Sigmoid colon (tissue), 4 donors: ENCODE measurements at regions not wholly inside any gene's neighbourhood (a gene's known extent, or its start where the extent isn't known, plus 50 kb on each side); places are given as distances from the start of the nearest gene placed in this dataset.

ENCODE experiments used
- EP300 ChIP-seq, 4 donors: sonication (generic); formaldehyde crosslinking; IDR thresholded peaks; one replicate each; pipeline ENCODE4 v1.6.1; 2017; ENCODE audit warnings: antibody characterized with exemption in 4 of 4
- POLR2A ChIP-seq, 2 donors: fragments of 450-650 bp; IDR thresholded peaks; one replicate each; pipeline ENCODE4 v1.6.1; 2016; ENCODE audit warnings: antibody characterized with exemption in 2 of 2, mild to moderate bottlenecking in 2 of 2, moderate library complexity in 2 of 2
- TF ChIP-seq, protein P1 (sequence below), 4 experiments: fragments of 450-650 bp in 3 of 4; fragments of 200-600 bp in 1 of 4; IDR thresholded peaks; one replicate each; pipeline ENCODE4 v1.5.1; 2016 to 2019; ENCODE audit warnings: antibody characterized with exemption in 4 of 4, mild to moderate bottlenecking in 3 of 4, moderate library complexity in 2 of 4

DNA sequence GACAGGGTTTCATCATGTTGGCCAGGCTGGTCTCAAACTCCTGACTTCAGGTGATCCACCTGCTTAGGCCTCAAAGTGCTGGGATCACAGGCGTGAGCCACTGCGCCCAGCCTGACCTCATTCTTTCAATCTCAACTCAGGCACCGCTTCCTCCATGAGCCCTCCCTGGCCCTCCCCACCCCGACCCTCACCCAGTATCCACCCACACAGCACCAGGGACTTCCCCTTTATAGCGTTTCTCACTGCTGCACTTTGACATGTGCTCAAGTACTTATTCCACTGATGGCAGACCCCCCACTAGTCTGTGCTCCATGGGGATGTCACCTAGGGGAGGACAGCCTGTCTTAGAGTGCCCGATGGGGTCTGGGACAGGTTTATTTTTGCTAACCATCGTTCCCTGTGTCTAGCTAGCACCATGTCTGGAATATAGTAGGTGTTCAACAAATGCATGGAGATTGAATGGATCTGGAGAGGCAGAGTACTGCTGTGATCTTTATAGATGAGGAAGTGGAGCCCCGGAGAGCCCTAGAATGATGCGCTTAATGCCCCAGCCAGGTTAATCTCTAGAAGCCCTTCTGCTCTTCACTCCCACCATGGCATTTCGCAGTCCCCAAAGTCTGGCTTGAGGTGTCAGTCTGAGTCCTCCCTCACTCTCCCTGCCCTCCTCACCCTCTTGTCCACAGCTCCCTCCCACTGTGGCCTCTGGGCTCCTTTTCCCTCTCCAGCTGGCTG is 258.8 kb downstream of the RPS24 start:
- TF ChIP-seq, protein P1, sequence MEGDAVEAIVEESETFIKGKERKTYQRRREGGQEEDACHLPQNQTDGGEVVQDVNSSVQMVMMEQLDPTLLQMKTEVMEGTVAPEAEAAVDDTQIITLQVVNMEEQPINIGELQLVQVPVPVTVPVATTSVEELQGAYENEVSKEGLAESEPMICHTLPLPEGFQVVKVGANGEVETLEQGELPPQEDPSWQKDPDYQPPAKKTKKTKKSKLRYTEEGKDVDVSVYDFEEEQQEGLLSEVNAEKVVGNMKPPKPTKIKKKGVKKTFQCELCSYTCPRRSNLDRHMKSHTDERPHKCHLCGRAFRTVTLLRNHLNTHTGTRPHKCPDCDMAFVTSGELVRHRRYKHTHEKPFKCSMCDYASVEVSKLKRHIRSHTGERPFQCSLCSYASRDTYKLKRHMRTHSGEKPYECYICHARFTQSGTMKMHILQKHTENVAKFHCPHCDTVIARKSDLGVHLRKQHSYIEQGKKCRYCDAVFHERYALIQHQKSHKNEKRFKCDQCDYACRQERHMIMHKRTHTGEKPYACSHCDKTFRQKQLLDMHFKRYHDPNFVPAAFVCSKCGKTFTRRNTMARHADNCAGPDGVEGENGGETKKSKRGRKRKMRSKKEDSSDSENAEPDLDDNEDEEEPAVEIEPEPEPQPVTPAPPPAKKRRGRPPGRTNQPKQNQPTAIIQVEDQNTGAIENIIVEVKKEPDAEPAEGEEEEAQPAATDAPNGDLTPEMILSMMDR (IDR thresholded peaks at IDR 0.05), result no peak
- TF ChIP-seq POLR2A (IDR thresholded peaks at IDR 0.05) (no peak), EP300 (IDR thresholded peaks at IDR 0.05) (no peak)
